ENCODE measurements at regions not wholly inside any gene's neighbourhood (a gene's known extent, or its start where the extent isn't known, plus 50 kb on each side); places are given as distances from the start of the nearest gene placed in this dataset.
"Not testable (repeated sequence)": the region's sequence is repeated elsewhere in the genome, so short reads cannot be mapped to it uniquely, and the experiment has no call there.

DNA sequence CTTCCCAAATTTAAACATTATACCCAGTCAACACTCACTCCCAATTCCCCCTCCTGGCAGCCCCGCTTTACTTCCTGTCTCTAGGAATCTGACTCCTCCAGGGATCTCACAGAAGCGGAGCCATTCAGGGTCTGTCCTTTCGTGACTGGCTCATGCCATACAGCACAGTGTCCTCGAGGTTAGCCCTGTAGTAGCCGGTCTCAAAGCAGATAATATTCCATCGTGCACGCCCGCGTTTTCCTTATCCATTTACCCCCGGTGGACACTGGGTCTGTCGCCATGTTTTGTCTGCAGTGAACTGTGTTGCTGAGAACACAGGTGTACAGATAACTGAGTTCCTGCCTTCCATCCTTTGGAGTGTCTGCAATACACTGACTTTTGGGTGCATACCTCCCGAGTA, 95.3 kb downstream of the TTLL2 start:
- Histone ChIP-seq H3K36me3 (no peaks in the 10 kb centered on the region), H3K27me3 (peaks cover 4% of the 10 kb centered on the region), H3K4me3 (no peak overlapping the region), H3K9me3 (no peaks in the 10 kb centered on the region), H3K27ac (peak overlapping the region; percentile 80 to 90 (median 85)), H3K4me1 (peaks cover 0 to 4% (median 0%) of the 10 kb centered on the region in 4 donors)
- TF ChIP-seq, protein P1, sequence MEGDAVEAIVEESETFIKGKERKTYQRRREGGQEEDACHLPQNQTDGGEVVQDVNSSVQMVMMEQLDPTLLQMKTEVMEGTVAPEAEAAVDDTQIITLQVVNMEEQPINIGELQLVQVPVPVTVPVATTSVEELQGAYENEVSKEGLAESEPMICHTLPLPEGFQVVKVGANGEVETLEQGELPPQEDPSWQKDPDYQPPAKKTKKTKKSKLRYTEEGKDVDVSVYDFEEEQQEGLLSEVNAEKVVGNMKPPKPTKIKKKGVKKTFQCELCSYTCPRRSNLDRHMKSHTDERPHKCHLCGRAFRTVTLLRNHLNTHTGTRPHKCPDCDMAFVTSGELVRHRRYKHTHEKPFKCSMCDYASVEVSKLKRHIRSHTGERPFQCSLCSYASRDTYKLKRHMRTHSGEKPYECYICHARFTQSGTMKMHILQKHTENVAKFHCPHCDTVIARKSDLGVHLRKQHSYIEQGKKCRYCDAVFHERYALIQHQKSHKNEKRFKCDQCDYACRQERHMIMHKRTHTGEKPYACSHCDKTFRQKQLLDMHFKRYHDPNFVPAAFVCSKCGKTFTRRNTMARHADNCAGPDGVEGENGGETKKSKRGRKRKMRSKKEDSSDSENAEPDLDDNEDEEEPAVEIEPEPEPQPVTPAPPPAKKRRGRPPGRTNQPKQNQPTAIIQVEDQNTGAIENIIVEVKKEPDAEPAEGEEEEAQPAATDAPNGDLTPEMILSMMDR (IDR thresholded peaks at IDR 0.05) = no peak
- TF ChIP-seq POLR2AphosphoS5 (IDR thresholded peaks at IDR 0.05) (no peak), EP300 (IDR thresholded peaks at IDR 0.05; ENCODE audit: low read depth) (no peak), POLR2A (IDR thresholded peaks at IDR 0.05) (no peak)
- intact Hi-C loops (cut with DNase I; ENCODE audit: low total_unique reads) (no loop called here), in situ Hi-C loops (cut with MboI; ENCODE audit: low pct_ligation_motif_present in 1 of 4, low pct_unique_long_range_greater_than_20kb in 1 of 4, low sequenced_read_pairs in 3 of 4) (no loop called here)
- 89 to 100% methylated on average over 1 to 12 of the region's 12 CpGs for WGBS, 2 donors (ENCODE audit: low coverage in 1 of 2)
- no peak for DNase-seq

DNA sequence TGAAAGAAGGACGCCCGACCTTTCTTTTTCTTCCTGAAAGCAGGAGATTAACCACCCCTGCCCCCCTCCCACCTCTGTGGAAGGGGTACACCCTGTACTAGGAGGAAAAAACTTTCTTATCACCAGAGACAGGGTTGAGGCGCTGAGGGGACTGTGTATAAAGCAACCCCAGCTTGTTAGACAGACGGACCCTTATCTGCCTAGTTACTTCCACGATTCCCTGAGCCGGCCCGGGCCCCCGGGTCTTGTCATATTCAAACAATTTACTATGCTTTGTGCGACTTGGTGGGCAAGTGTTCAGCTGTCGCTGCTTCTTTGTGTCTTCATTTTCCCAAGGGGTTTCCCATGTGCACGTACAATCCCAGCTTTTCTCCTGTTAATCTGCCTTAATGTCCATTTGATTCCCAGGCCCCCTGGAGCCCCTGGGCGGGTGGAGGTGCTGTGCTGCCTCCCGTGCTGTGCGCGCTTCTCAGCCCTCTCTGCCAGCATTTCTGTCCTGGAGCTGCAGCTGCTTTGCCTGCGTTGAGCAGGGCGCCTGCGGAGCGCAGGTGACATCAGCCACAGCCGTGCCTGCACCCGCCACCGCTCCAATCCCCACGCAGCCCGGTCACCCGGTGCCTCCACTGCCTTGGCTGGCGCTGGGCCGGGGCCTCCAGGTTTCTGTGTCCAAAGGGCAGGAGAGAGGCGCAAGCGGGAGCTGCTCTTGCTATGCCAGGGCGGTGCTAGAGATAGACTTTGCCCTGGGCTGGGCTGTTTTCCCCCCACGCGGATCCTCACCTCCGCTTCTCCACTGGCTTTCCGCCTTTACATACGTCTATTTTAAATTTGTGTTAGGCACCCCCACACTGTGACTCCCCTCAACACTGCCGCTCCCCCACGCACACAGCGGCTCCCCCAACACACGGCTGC, 96.2 kb downstream of the TTLL2 start:
- Histone ChIP-seq H3K9me3 (no peaks in the 10 kb centered on the region), H3K27ac (peak overlapping the region; percentile 80 to 90 (median 85)), H3K36me3 (no peaks in the 10 kb centered on the region), H3K27me3 (peaks cover 4% of the 10 kb centered on the region), H3K4me3 (peak overlapping the region in 1 of 4 donors; percentile 16), H3K4me1 (peaks cover 0 to 10% (median 0%) of the 10 kb centered on the region in 4 donors)
- intact Hi-C loops (cut with DNase I; ENCODE audit: low total_unique reads) = no loop called here
- DNase-seq = peak; percentile 93
- in situ Hi-C loops (cut with MboI; ENCODE audit: low pct_ligation_motif_present in 1 of 4, low pct_unique_long_range_greater_than_20kb in 1 of 4, low sequenced_read_pairs in 3 of 4) = no loop called here
- TF ChIP-seq POLR2A (IDR thresholded peaks at IDR 0.05) (peak; percentile 94), EP300 (IDR thresholded peaks at IDR 0.05; ENCODE audit: low read depth) (no peak), POLR2AphosphoS5 (IDR thresholded peaks at IDR 0.05) (peak in 2 of 3 donors; percentile 80 to 91)
- TF ChIP-seq, protein P1 (IDR thresholded peaks at IDR 0.05) = no peak
- WGBS, 2 donors (ENCODE audit: low coverage in 1 of 2) = 15 to 64% methylated on average over 2 to 39 of the region's 39 CpGs

DNA sequence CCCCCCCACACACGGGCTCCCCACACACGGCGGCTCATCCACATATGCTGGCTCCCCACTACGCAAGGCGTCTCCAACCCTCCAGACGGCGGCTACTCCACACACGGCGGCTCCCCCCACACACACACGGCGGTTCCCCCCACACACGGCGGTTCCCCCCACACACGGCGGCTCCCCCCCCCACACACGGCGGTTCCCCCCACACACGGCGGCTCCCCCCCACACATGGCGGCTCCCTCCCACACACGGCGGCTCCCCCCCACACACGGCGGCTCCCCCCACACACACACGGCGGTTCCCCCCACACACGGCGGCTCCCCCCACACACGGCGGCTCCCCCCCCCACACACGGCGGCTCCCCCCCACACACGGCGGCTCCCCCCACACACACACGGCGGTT, 97.1 kb downstream of the TTLL2 start:
- no CpG with 5 or more reads among the region's 36 CpGs for WGBS, 2 donors (ENCODE audit: low coverage in 1 of 2)
- H3K36me3 ChIP-seq; H3K4me3 ChIP-seq; H3K9me3 ChIP-seq; intact Hi-C loops (cut with DNase I; ENCODE audit: low total_unique reads); in situ Hi-C loops (cut with MboI; ENCODE audit: low pct_ligation_motif_present in 1 of 4, low pct_unique_long_range_greater_than_20kb in 1 of 4, low sequenced_read_pairs in 3 of 4); H3K27ac ChIP-seq; DNase-seq; H3K27me3 ChIP-seq: not testable (repeated sequence)
- H3K4me1 ChIP-seq = peaks cover 0 to 11% (median 0%) of the 10 kb centered on the region in 4 donors

DNA sequence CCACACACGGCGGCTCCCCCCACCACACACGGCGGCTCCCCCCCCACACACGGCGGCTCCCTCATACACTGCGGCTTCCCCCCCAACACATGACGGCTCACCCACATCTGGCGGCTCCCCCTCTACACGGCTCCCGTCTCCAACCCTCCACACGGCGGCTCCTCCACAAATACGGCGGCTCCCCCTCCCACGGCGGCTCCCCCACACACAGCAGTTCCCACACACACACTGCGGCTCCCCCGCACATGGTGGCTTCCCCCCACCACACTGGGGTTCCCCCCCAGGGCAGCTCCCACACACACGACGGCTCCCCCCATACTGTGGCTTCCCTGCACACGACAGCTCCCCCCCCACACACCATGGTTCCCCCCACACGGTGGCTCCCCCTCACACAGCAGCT, 98.0 kb downstream of the TTLL2 start:
- peaks cover 0 to 11% (median 0%) of the 10 kb centered on the region in 4 donors for H3K4me1 ChIP-seq
- no peaks in the 10 kb centered on the region for H3K9me3 ChIP-seq
- intact Hi-C loops (cut with DNase I; ENCODE audit: low total_unique reads) = no loop called here
- H3K36me3 ChIP-seq = no peaks in the 10 kb centered on the region
- H3K4me3 ChIP-seq = no peak overlapping the region
- 96% methylated on average over 13 of the region's 23 CpGs; no CpG with 5 or more reads in 1 of the 2 donors for WGBS, 2 donors (ENCODE audit: low coverage in 1 of 2)
- no peak for TF ChIP-seq EP300 (IDR thresholded peaks at IDR 0.05; ENCODE audit: low read depth)
- TF ChIP-seq POLR2A (IDR thresholded peaks at IDR 0.05) = no peak
- TF ChIP-seq, protein P1 (IDR thresholded peaks at IDR 0.05) = no peak
- TF ChIP-seq POLR2AphosphoS5 (IDR thresholded peaks at IDR 0.05) = no peak
- in situ Hi-C loops (cut with MboI; ENCODE audit: low pct_ligation_motif_present in 1 of 4, low pct_unique_long_range_greater_than_20kb in 1 of 4, low sequenced_read_pairs in 3 of 4) = no loop called here
- H3K27ac ChIP-seq = no peak overlapping the region
- DNase-seq = no peak
- H3K27me3 ChIP-seq = peaks cover 3% of the 10 kb centered on the region
